GM19372 (cell line): ENCODE measurements at regions not wholly inside any gene's neighbourhood (a gene's known extent, or its start where the extent isn't known, plus 50 kb on each side); places are given as distances from the start of the nearest gene placed in this dataset.

Source experiments
- ATAC-seq: cut with Tn5 transposase; IDR thresholded peaks from one replicate; pipeline ENCODE4 v1.9.1; 2021; ENCODE audit warnings: mild to moderate bottlenecking, low read depth, moderate library complexity; ENCODE audit not compliant: unreplicated experiment

DNA sequence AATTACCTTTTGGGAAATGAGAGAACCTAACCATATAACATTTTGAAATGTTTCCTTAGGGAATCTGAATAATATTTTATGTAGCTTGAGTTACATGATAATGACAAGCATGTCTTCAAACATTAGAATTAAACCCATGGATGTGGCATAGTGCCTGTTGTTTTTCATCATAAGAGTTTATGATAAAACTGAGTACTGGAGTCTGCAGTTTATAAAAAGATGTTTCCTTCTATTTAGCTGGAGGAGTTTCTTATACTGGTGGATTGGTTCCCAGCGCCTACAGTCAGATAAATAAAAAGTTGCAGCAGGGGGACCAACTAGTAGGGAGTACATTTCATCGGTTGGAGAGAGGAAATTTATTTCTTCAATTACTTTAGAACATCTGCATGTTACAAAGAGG lies 70.1 kb upstream of the PCDH18 start:
- ATAC-seq: no peak

DNA sequence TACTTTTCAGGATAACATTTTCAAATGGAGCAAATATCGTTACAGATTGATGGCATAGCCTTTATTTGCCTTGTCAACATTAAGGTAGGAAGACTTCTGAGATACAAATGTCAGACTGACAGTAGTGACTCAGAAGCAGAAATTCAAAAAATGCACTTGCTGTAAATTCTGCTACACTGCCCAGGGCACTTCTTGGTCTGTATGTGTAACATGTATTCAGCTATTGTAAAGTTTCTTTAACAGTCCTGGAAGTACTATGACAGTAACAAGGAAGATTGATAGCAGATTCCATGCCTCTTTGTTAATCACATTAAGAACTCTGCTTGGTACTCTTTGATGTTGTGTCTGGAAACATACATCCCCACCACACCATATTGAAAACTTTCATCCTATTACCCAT lies 69.6 kb upstream of the PCDH18 start:
- no peak for ATAC-seq

DNA sequence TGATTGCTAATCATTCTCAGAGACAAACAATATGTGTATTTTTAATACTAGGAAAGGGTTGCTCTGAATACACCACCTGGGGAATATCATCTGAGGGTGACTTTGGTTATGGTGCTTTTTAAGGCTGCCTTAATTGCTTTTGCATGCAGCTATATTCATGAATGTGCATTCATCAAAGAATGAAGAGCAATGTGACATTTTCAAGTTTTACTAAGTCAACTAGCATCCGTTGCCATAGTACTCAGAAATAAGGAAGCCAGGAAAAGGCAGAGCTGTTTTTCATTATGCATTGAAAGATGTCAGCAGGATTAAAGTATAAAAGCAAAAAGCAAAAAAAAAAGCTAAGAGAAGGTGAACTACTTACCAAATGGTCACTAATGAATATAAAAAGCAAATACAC lies 67.4 kb upstream of the PCDH18 start:
- no peak for ATAC-seq

DNA sequence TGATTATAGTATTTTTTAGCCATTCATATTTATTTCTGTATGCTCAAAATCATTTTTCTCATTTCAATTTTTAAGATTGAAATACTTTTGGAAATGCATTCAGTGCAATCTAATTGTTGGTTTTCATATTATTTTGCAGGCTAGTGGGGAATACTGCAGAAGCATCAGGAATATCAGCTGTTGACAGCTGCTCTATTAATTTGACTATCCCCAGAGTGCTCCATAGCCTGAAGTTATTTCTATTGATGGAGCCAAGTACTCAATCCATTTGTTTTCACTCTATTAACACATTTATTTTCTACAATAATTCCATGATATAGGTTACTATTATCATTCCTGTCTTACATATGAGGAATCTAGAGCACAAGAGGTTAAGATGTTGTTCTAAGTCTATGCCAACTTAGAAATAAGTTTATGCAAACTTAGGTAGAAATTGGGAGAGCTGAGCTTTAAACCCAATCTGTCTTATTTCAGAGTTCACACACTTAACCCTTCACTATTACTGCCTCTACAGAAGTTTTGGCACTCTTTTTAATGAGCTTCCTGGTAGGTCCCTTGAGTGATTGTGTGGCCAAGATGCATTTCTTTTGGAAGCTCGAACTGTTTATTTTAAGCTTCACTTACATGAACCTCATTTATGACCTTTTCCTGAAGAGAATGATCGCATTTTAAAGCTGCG lies 65.6 kb upstream of the PCDH18 start:
- ATAC-seq: no peak

DNA sequence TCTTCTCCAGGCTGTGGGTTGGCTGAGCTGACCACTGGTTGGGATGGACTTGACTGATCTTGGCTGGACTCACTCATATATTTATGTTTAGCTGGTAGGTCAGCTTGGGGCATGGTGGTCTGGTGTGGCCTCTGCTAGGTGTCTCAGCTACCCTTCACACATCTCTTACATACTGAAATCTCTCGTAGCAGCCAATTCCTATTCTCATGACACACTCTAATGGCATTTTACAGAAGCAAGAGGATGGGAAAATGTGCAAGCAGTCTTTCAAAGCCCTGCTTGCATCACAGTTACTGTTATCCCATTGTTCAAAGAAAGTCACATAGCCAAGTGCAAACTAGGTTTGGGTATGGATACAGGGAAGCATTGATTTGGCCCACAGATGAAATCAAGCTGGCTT lies 55.5 kb upstream of the PCDH18 start:
- no peak for ATAC-seq

DNA sequence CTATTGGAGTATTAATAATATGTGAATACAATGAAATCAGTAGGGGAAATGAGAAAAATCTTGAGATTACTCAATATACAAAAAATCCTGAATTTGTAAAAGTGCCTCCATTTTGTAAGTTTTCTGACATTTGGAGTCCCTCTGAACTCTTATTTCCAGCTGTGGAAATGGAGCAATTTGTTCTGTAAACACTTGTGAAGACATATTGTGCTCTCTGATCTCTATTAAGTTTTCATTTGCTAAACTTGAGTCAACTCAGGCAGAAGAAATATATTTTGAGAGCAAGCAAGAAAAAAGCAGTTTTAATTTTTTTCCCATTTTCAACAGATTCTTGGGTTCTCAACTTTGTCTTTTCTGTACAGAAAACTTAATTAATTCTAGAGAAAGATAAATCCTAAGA lies 51.4 kb upstream of the PCDH18 start:
- no peak for ATAC-seq
